ENCODE measurements at regions not wholly inside any gene's neighbourhood (a gene's known extent, or its start where the extent isn't known, plus 50 kb on each side); places are given as distances from the start of the nearest gene placed in this dataset.
"Not testable (repeated sequence)": the region's sequence is repeated elsewhere in the genome, so short reads cannot be mapped to it uniquely, and the experiment has no call there.

DNA sequence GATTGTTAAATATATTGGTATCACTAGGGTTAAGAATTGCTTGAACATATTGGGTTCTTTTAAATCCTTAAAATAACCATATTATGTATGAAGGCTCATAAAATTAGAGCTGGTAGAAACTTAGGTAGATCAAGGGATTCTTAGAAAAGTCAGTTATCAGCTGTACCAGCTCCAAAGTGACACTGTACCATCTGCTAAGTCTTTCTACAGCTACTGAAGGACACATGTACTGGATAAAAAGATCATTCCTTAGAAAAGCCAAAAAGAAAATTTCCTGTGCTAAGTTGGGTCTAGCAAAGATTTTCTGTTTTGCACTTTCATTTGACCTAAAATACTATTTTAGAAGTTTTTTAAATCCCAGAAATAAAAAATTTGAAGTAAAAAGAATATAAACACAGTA, 130.4 kb downstream of the CD164 start:
- TF ChIP-seq POLR2A (IDR thresholded peaks at IDR 0.05): no peak
- TF ChIP-seq, protein P1, sequence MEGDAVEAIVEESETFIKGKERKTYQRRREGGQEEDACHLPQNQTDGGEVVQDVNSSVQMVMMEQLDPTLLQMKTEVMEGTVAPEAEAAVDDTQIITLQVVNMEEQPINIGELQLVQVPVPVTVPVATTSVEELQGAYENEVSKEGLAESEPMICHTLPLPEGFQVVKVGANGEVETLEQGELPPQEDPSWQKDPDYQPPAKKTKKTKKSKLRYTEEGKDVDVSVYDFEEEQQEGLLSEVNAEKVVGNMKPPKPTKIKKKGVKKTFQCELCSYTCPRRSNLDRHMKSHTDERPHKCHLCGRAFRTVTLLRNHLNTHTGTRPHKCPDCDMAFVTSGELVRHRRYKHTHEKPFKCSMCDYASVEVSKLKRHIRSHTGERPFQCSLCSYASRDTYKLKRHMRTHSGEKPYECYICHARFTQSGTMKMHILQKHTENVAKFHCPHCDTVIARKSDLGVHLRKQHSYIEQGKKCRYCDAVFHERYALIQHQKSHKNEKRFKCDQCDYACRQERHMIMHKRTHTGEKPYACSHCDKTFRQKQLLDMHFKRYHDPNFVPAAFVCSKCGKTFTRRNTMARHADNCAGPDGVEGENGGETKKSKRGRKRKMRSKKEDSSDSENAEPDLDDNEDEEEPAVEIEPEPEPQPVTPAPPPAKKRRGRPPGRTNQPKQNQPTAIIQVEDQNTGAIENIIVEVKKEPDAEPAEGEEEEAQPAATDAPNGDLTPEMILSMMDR (IDR thresholded peaks at IDR 0.05): no peak
- H3K36me3 ChIP-seq: no peaks in the 10 kb centered on the region
- peaks cover 0 to 14% (median 4%) of the 10 kb centered on the region in 4 donors for H3K4me1 ChIP-seq
- ATAC-seq: no peak
- no peaks in the 10 kb centered on the region for H3K9me3 ChIP-seq
- intact Hi-C loops (cut with DNase I): no loop called here
- H3K27ac ChIP-seq: peak overlapping the region in 2 of 3 donors; percentile 6 to 14
- no peak for DNase-seq
- H3K27me3 ChIP-seq: no peaks in the 10 kb centered on the region
- no peak overlapping the region for H3K4me3 ChIP-seq

DNA sequence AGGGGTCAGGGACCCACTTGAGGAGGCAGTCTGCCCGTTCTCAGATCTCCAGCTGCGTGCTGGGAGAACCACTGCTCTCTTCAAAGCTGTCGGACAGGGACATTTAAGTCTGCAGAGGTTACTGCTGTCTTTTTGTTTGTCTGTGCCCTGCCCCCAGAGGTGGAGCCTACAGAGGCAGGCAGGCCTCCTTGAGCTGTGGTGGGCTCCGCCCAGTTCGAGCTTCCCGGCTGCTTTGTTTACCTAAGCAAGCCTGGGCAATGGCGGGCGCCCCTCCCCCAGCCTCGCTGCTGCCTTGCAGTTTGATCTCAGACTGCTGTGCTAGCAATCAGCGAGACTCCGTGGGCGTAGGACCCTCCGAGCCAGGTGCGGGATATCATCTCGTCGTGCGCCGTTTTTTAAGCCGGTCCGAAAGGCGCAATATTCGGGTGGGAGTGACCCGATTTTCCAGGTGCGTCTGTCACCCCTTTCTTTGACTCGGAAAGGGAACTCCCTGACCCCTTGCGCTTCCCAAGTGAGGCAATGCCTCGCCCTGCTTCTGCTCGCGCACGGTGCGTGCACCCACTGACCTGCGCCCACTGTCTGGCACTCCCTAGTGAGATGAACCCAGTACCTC, 131.6 kb downstream of the CD164 start:
- H3K27ac ChIP-seq; H3K36me3 ChIP-seq; H3K4me3 ChIP-seq; intact Hi-C loops (cut with DNase I); DNase-seq; H3K27me3 ChIP-seq; H3K9me3 ChIP-seq; ATAC-seq: not testable (repeated sequence)
- peaks cover 0 to 14% (median 4%) of the 10 kb centered on the region in 4 donors for H3K4me1 ChIP-seq
- WGBS (ENCODE audit: insufficient coverage, low coverage, low lambda C conversion rate, missing lambda C conversion rate): no CpG with 5 or more reads among the region's 32 CpGs

DNA sequence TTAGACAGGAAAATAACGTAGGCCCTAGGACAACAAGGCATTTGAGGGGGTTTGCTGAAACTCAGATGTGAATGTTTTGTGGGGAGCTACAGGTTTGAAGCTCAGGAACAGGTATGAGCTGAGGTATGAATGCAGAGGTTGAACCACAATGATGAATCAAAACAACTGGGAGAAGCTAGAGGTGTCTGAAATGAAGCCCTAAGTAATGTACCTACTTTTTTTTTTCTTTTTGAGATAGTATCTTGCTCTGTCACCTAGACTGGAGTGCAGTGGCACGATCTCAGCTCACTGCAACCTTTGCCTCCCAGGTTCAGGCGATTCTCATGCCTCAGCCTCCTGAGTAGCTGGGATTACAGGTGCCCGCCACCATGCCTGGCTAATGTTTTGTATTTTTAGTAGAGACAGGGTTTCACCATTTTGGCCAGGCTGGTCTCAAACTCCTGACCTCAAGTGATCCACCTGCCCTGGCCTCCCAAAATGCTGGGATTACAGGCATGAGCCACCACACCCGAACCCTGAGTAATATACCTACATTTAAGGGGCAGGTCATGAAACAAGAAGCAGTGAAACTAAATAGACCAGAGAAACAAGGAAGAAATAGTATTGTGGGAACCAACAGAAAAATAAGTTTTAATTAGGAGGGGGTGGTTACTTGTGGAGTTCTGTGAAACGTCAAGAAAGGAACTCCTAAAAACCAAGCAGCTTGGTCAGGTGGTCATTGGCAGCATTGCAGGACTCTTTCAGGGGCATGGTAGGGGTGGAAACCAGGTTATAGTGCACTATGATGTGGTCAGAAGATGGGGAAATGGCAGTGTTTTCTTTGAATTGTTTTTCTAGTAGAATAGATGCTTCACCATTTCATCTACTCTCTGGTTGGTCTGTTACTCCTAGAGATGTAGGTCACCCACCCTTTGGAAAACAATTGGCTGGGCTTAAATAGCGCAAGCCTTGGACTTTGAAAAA, 138.1 kb downstream of the CD164 start:
- intact Hi-C loops (cut with DNase I): no loop called here
- Histone ChIP-seq H3K36me3 (no peaks in the 10 kb centered on the region), H3K27me3 (no peaks in the 10 kb centered on the region), H3K27ac (no peak overlapping the region), H3K9me3 (no peaks in the 10 kb centered on the region), H3K4me1 (no peaks in the 10 kb centered on the region), H3K4me3 (no peak overlapping the region)
- DNase-seq (no peak), ATAC-seq (no peak)
- TF ChIP-seq POLR2A (IDR thresholded peaks at IDR 0.05): no peak
- TF ChIP-seq, protein P1 (IDR thresholded peaks at IDR 0.05): no peak
- WGBS (ENCODE audit: insufficient coverage, low coverage, low lambda C conversion rate, missing lambda C conversion rate): 65% methylated on average over 4 of the region's 7 CpGs

DNA sequence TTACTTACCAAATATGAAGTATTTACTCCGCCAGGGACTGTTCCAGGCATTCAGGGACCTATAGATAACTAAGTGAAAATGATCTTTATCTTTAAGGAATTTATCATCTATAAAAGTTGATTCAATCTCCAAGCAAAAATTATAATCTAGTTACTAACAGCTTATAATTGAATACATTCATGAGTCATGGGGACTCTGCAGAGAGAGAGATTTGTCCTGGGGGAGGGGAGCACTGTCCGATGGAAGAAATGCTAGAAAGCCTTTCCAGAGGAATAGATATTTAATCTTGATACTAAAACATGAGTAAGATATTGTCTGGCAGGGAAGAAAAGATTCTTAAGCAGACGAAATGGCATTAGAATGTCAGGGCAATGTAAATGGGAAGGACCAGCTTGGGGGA, 139.3 kb downstream of the CD164 start:
- no peaks in the 10 kb centered on the region for H3K27me3 ChIP-seq
- WGBS (ENCODE audit: insufficient coverage, low coverage, low lambda C conversion rate, missing lambda C conversion rate): 85% methylated on average over 3 of the region's 3 CpGs
- no peaks in the 10 kb centered on the region for H3K9me3 ChIP-seq
- intact Hi-C loops (cut with DNase I): no loop called here
- ATAC-seq (no peak), DNase-seq (no peak)
- no peaks in the 10 kb centered on the region for H3K4me1 ChIP-seq
- H3K36me3 ChIP-seq: no peaks in the 10 kb centered on the region
- H3K4me3 ChIP-seq: no peak overlapping the region
- no peak overlapping the region for H3K27ac ChIP-seq
- TF ChIP-seq, protein P1 (IDR thresholded peaks at IDR 0.05): no peak
- TF ChIP-seq POLR2A (IDR thresholded peaks at IDR 0.05): no peak

DNA sequence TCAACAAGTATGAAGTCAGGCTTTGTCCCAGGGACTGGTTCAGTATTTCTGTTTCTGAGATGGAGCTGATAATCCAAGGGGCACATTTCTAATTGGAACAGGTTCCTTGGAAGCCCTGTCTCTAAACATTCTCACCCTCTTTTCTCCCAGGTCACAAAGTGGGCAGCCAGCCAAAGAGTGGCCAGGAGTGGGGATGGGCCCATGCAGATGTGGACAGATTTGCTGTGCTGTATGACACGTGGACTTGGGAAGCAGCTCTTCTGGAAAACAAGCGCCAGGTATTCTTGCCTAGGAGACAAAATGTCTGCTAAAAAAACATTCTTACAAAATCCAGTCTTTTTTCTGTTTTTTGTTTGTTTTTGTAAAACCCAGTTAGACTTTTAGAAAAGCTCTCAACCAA, 140.2 kb downstream of the CD164 start:
- Histone ChIP-seq H3K27ac (no peak overlapping the region), H3K36me3 (no peaks in the 10 kb centered on the region), H3K9me3 (no peaks in the 10 kb centered on the region), H3K4me3 (no peak overlapping the region), H3K4me1 (no peaks in the 10 kb centered on the region), H3K27me3 (no peaks in the 10 kb centered on the region)
- TF ChIP-seq POLR2A (IDR thresholded peaks at IDR 0.05): no peak
- TF ChIP-seq, protein P1 (IDR thresholded peaks at IDR 0.05): no peak
- ATAC-seq (no peak), DNase-seq (no peak)
- intact Hi-C loops (cut with DNase I): no loop called here
- 63% methylated on average over 2 of the region's 2 CpGs for WGBS (ENCODE audit: insufficient coverage, low coverage, low lambda C conversion rate, missing lambda C conversion rate)
